HEK293 (cell line): ENCODE measurements at regions not wholly inside any gene's neighbourhood (a gene's known extent, or its start where the extent isn't known, plus 50 kb on each side); places are given as distances from the start of the nearest gene placed in this dataset.

ENCODE experiments used
- CTCF ChIA-PET: fragments of 350-600 bp; formaldehyde crosslinking; extraction: SDS; loops from one replicate; lab custom pipeline; 2021; ENCODE audit warnings: antibody characterized with exemption; lab: Yijun Ruan, JAX
- POLR2A ChIA-PET: fragments of 300-600 bp; formaldehyde crosslinking; extraction: SDS; loops from one replicate; lab custom pipeline; 2020; ENCODE audit warnings: antibody characterized with exemption, inconsistent platforms; lab: Yijun Ruan, JAX
- H3K27ac ChIP-seq: fragments of 200-500 bp; sonication (Bioruptor generic); 2 replicates; pipeline ENCODE4 v1.5.1; 2014; ENCODE audit warnings: low read depth, low read length, control low read depth, inconsistent platforms; ENCODE audit errors: extremely low read depth
- H3K36me3 ChIP-seq, 2 experiments: fragments of 200-500 bp in 1 of 2; sonication (Bioruptor generic) in 1 of 2; 1 replicate in 1 of 2; 2 replicates in 1 of 2; pipeline ENCODE4 v1.5.1; 2014 to 2017; ENCODE audit warnings: inconsistent platforms in 2 of 2, low read length in 2 of 2; ENCODE audit not compliant: control insufficient read depth in 2 of 2, insufficient read depth in 1 of 2
- H3K4me1 ChIP-seq: fragments of 200-500 bp; sonication (Bioruptor generic); 2 replicates; pipeline ENCODE4 v1.5.1; 2014; ENCODE audit warnings: mild to moderate bottlenecking, low read length, inconsistent platforms; ENCODE audit not compliant: control insufficient read depth, insufficient read depth
- H3K4me3 ChIP-seq: 2 replicates; pipeline ENCODE4 v1.5.1; 2011; ENCODE audit warnings: low read depth, mild to moderate bottlenecking, control low read depth, low read length, moderate library complexity
- H3K9me3 ChIP-seq: fragments of 200-500 bp; sonication (Bioruptor generic); 2 replicates; pipeline ENCODE4 v1.5.1; 2014; ENCODE audit warnings: low read depth, low read length, inconsistent platforms; ENCODE audit not compliant: control insufficient read depth, insufficient read depth
- GLI4 ChIP-seq: fragments of 450-650 bp; formaldehyde crosslinking; IDR thresholded peaks from 2 replicates; pipeline ENCODE4 v1.5.1; 2016; ENCODE audit warnings: missing biosample characterization, missing genetic modification characterization
- IKZF3 ChIP-seq: fragments of 450-650 bp; IDR thresholded peaks from 2 replicates; pipeline ENCODE4 v1.5.0; 2018; ENCODE audit warnings: missing biosample characterization, mild to moderate bottlenecking, missing genetic modification characterization, moderate library complexity
- PRDM2 ChIP-seq: fragments of 450-650 bp; formaldehyde crosslinking; IDR thresholded peaks from 2 replicates; pipeline ENCODE4 v1.5.1; 2016; ENCODE audit warnings: missing biosample characterization, missing genetic modification characterization, borderline replicate concordance
- ZFP3 ChIP-seq: fragments of 450-650 bp; formaldehyde crosslinking; IDR thresholded peaks from 2 replicates; pipeline ENCODE4 v1.5.1; 2016; ENCODE audit warnings: low read depth, missing biosample characterization, missing genetic modification characterization
- ZNF114 ChIP-seq: fragments of 450-650 bp; formaldehyde crosslinking; IDR thresholded peaks from 2 replicates; pipeline ENCODE4 v1.5.0; 2017; ENCODE audit warnings: missing biosample characterization, missing genetic modification characterization
- ZNF138 ChIP-seq: fragments of 450-650 bp; formaldehyde crosslinking; IDR thresholded peaks from 2 replicates; pipeline ENCODE4 v1.5.1; 2016; ENCODE audit warnings: missing biosample characterization, missing genetic modification characterization, borderline replicate concordance
- ZNF146 ChIP-seq: fragments of 450-650 bp; formaldehyde crosslinking; IDR thresholded peaks from 2 replicates; pipeline ENCODE4 v1.5.1; 2016; ENCODE audit warnings: missing biosample characterization, missing genetic modification characterization
- ZNF155 ChIP-seq: fragments of 450-650 bp; formaldehyde crosslinking; IDR thresholded peaks from 2 replicates; pipeline ENCODE4 v1.5.1; 2016; ENCODE audit warnings: missing biosample characterization, missing genetic modification characterization
- ZNF202 ChIP-seq: fragments of 450-650 bp; formaldehyde crosslinking; IDR thresholded peaks from 2 replicates; pipeline ENCODE4 v1.5.1; 2016; ENCODE audit warnings: missing biosample characterization, missing genetic modification characterization, borderline replicate concordance
- ZNF274 ChIP-seq, 2 experiments: fragments of 200-500 bp in 1 of 2; fragments of 450-650 bp in 1 of 2; sonication (Bioruptor generic) in 1 of 2; formaldehyde crosslinking in 1 of 2; IDR thresholded peaks; 2 replicates each; pipeline versions ENCODE4 v1.5.1 to v1.6.1; 2014 to 2016; ENCODE audit warnings: borderline replicate concordance in 1 of 2, inconsistent platforms in 1 of 2, low read length in 1 of 2, missing biosample characterization in 1 of 2, missing genetic modification characterization in 1 of 2
- ZNF324 ChIP-seq: fragments of 450-650 bp; formaldehyde crosslinking; IDR thresholded peaks from 2 replicates; pipeline ENCODE4 v1.5.1; 2016; ENCODE audit warnings: missing biosample characterization, missing genetic modification characterization
- ZNF473 ChIP-seq: fragments of 450-650 bp; formaldehyde crosslinking; IDR thresholded peaks from 2 replicates; pipeline ENCODE4 v1.5.1; 2017; ENCODE audit warnings: missing biosample characterization, missing genetic modification characterization
- ZNF518A ChIP-seq: fragments of 450-650 bp; formaldehyde crosslinking; conservative IDR thresholded peaks from 2 replicates; pipeline ENCODE4 v1.5.1; 2016; ENCODE audit warnings: low read depth, missing biosample characterization, missing genetic modification characterization
- ZNF624 ChIP-seq: fragments of 450-650 bp; formaldehyde crosslinking; IDR thresholded peaks from 2 replicates; pipeline ENCODE4 v1.5.1; 2017; ENCODE audit warnings: missing biosample characterization, missing genetic modification characterization
- ZNF664 ChIP-seq: fragments of 450-650 bp; formaldehyde crosslinking; IDR thresholded peaks from 2 replicates; pipeline ENCODE4 v1.5.1; 2016; ENCODE audit warnings: missing biosample characterization, missing genetic modification characterization
- ZNF776 ChIP-seq: fragments of 450-650 bp; formaldehyde crosslinking; IDR thresholded peaks from 2 replicates; pipeline ENCODE4 v1.5.0; 2017; ENCODE audit warnings: missing biosample characterization, missing genetic modification characterization, borderline replicate concordance
- TF ChIP-seq, protein P1 (sequence below): fragments of 450-650 bp; formaldehyde crosslinking; IDR thresholded peaks from 2 replicates; pipeline ENCODE4 v1.5.1; 2016; ENCODE audit warnings: missing biosample characterization, missing genetic modification characterization
- TF ChIP-seq, protein P2 (sequence below): fragments of 450-650 bp; formaldehyde crosslinking; IDR thresholded peaks from 2 replicates; pipeline ENCODE4 v1.5.1; 2016; ENCODE audit warnings: missing biosample characterization, missing genetic modification characterization

- TF ChIP-seq ZNF518A: no peak
- no peak for TF ChIP-seq ZNF324 (tag by site-specific recombination)
These were observed 176.5 kb downstream of the CARTPT start (continued) for GRCh38 chr5:71895546-71895945.

GRCh38 chr5:71899865-71900342 is 180.8 kb downstream of the CARTPT start:
- H3K9me3 ChIP-seq: no peaks in the 10 kb centered on the region
- no peaks in the 10 kb centered on the region for H3K36me3 ChIP-seq
- H3K4me3 ChIP-seq: no peak overlapping the region
- H3K27ac ChIP-seq: no peak overlapping the region
- POLR2A ChIA-PET: no interaction called here
- CTCF ChIA-PET: no interaction called here
- H3K4me1 ChIP-seq: no peaks in the 10 kb centered on the region
- TF ChIP-seq ZNF776 (tag by site-specific recombination) (no peak), ZNF146 (tag by site-specific recombination) (no peak), ZNF202 (no peak), IKZF3 (no peak), ZNF274 (IDR thresholded peaks at IDR 0.05; ENCODE audit: low read length) (no peak), ZNF274 (tag by site-specific recombination; IDR thresholded peaks at IDR 0.05; ENCODE audit: borderline replicate concordance) (no peak), ZNF624 (tag by site-specific recombination) (no peak), ZNF473 (tag by site-specific recombination) (no peak), ZNF155 (tag by site-specific recombination) (no peak), ZNF664 (tag by site-specific recombination) (no peak), ZFP3 (tag by site-specific recombination) (no peak), ZNF114 (tag by site-specific recombination) (no peak), PRDM2 (tag by site-specific recombination) (no peak), GLI4 (no peak), ZNF138 (tag by site-specific recombination) (no peak)
- TF ChIP-seq, protein P1, sequence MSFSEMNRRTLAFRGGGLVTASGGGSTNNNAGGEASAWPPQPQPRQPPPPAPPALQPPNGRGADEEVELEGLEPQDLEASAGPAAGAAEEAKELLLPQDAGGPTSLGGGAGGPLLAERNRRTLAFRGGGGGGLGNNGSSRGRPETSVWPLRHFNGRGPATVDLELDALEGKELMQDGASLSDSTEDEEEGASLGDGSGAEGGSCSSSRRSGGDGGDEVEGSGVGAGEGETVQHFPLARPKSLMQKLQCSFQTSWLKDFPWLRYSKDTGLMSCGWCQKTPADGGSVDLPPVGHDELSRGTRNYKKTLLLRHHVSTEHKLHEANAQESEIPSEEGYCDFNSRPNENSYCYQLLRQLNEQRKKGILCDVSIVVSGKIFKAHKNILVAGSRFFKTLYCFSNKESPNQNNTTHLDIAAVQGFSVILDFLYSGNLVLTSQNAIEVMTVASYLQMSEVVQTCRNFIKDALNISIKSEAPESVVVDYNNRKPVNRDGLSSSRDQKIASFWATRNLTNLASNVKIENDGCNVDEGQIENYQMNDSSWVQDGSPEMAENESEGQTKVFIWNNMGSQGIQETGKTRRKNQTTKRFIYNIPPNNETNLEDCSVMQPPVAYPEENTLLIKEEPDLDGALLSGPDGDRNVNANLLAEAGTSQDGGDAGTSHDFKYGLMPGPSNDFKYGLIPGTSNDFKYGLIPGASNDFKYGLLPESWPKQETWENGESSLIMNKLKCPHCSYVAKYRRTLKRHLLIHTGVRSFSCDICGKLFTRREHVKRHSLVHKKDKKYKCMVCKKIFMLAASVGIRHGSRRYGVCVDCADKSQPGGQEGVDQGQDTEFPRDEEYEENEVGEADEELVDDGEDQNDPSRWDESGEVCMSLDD (tag by site-specific recombination): no peak
- TF ChIP-seq, protein P2, sequence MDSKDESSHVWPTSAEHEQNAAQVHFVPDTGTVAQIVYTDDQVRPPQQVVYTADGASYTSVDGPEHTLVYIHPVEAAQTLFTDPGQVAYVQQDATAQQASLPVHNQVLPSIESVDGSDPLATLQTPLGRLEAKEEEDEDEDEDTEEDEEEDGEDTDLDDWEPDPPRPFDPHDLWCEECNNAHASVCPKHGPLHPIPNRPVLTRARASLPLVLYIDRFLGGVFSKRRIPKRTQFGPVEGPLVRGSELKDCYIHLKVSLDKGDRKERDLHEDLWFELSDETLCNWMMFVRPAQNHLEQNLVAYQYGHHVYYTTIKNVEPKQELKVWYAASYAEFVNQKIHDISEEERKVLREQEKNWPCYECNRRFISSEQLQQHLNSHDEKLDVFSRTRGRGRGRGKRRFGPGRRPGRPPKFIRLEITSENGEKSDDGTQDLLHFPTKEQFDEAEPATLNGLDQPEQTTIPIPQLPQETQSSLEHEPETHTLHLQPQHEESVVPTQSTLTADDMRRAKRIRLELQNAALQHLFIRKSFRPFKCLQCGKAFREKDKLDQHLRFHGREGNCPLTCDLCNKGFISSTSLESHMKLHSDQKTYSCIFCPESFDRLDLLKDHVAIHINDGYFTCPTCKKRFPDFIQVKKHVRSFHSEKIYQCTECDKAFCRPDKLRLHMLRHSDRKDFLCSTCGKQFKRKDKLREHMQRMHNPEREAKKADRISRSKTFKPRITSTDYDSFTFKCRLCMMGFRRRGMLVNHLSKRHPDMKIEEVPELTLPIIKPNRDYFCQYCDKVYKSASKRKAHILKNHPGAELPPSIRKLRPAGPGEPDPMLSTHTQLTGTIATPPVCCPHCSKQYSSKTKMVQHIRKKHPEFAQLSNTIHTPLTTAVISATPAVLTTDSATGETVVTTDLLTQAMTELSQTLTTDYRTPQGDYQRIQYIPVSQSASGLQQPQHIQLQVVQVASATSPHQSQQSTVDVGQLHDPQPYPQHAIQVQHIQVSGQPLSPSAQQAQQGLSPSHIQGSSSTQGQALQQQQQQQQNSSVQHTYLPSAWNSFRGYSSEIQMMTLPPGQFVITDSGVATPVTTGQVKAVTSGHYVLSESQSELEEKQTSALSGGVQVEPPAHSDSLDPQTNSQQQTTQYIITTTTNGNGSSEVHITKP (tag by site-specific recombination): no peak
